HG02973 (cell line): ENCODE measurements at regions not wholly inside any gene's neighbourhood (a gene's known extent, or its start where the extent isn't known, plus 50 kb on each side); places are given as distances from the start of the nearest gene placed in this dataset.
"Not testable (repeated sequence)": the region's sequence is repeated elsewhere in the genome, so short reads cannot be mapped to it uniquely, and the experiment has no call there.

Experiments used
- ATAC-seq: cut with Tn5 transposase; IDR thresholded peaks from one replicate; pipeline ENCODE4 v1.9.1; 2021; ENCODE audit warnings: moderate library complexity; ENCODE audit not compliant: unreplicated experiment

GRCh38 chr12:54713876-54714275 is 65.7 kb upstream of the DCD start:
- not testable (repeated sequence) for ATAC-seq

GRCh38 chr12:54711669-54712068 is 63.5 kb upstream of the DCD start:
- ATAC-seq: no peak

- no peak for ATAC-seq
Observed at GRCh38 chr12:54708826-54709225, 60.7 kb upstream of the DCD start.

- ATAC-seq: no peak
Observed at GRCh38 chr12:54704202-54704601, 56.0 kb upstream of the DCD start.

GRCh38 chr12:54701940-54702592 is 53.9 kb upstream of the DCD start:
- no peak for ATAC-seq

- no peak for ATAC-seq
Observed at GRCh38 chr12:54700849-54701248, 52.7 kb upstream of the DCD start.

- ATAC-seq: no peak
Observed at GRCh38 chr12:54700301-54700700, 52.1 kb upstream of the DCD start.
